HuH-7 (cell line): ENCODE measurements at regions not wholly inside any gene's neighbourhood (a gene's known extent, or its start where the extent isn't known, plus 50 kb on each side); places are given as distances from the start of the nearest gene placed in this dataset.
"Not testable (repeated sequence)": the region's sequence is repeated elsewhere in the genome, so short reads cannot be mapped to it uniquely, and the experiment has no call there.

Experiments used
- DNase-seq: peaks from one replicate; pipeline ENCODE4 v3.0.0; 2011; ENCODE audit warnings: low spot score

- DNase-seq: not testable (repeated sequence)
Observed at GRCh38 chr20:55412508-55412907, 592.8 kb downstream of the CBLN4 start.

GRCh38 chr20:55406891-55407290, 598.4 kb downstream of the CBLN4 start:
- DNase-seq: no peak

DNA sequence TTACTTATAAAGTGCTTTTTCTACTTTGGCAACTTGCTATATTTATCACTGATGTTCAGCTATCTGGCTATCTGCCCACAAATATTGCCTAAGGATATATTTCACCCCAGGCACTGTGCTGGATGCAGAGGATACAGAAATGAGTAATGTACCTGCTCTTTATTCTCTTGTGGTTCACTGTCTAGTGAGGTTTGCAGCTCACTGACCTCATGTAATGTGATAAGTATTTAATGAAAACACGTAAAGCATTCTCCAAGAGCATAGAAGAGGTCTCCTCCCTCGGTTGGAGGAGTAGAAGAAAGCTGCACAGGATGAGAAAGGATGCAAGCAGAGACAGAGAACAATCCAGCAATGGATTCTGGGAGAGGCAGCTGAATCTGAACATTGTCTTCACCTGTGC, 610.7 kb downstream of the CBLN4 start:
- DNase-seq: no peak

DNA sequence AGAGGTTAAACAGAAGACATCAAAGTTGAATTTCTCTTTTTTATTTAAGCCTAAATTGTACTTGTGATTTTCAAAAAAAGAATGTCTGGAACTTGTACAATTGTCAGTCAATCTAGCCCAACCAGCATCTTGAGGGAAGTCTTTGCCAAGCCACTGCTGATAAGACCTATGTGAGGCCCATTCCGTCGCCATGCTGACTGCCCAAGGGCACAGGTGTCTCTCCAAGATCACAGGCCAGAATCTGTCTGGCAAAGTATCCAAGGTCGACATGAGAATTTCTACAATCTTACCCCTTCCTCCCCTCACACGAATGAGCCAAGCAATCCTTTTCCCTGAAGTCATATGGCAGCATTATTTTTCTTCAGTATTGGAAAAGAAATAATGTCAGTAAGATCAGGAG, 614.5 kb downstream of the CBLN4 start:
- no peak for DNase-seq

- no peak for DNase-seq
Observed at GRCh38 chr20:55386686-55387085, 618.6 kb downstream of the CBLN4 start.

DNA sequence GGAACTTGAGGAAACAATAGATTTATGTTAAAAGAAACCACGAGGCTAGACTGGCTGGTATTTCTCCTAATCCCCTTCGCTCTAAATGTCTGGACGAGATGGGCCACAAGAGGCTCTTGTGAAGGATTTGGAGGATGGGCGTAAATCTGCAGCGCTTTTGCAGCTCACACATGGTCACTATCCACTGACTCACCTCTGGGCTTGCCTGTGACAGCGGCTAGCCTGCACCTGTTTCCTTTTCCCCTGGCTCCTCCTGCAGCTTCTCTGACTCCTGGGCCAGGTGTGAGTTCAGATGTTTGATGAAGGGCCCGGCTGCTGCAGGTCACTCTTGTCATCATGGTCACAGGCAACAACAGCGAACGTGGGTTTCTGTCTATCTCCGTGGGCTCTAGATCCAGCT, 629.4 kb downstream of the CBLN4 start:
- no peak for DNase-seq

GRCh38 chr20:55365745-55366144, 639.6 kb downstream of the CBLN4 start:
- no peak for DNase-seq

DNA sequence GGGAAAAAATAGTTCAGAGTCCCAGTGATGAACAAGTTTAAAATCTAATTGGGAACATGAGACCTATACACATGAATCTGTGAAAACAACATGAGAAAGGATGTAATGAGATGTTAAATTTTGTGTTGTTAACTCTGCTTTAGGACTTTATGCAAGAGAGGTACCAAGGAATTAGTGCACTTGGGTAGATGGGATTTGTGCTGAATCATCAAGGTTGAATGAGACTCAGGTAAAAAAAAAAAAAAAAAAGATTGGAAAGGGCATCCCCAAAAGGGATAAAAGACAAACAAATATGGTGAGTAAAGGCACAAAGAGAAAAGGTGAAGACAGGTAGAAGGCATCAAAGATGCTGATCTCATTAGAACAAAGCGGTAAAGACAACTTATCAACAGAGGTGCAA, 644.4 kb downstream of the CBLN4 start:
- DNase-seq: no peak

- DNase-seq: no peak
Observed at GRCh38 chr20:55354720-55355119, 650.6 kb downstream of the CBLN4 start.

- DNase-seq: no peak
Observed at GRCh38 chr20:55353206-55353605, 652.1 kb downstream of the CBLN4 start.

DNA sequence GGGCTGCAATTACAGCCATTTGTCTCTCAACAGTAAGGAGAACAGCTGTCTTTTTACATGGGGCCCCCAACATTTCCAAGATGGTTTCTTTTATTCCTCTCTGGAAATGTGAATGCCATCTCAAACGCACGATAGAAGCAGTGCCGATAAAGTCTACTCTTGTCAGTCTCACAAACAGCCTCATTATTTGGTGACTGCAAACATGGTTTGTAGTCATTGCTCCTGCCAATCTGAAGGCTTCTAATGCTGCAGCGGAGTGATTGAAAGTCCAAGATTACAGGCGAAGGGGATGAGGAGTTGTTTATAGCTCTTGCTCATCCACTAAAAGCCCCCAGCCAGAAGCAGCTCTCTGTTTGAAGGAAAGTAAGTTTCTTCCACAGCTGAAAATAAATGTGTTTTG, 657.1 kb downstream of the CBLN4 start:
- no peak for DNase-seq

GRCh38 chr20:55342822-55343221, 662.5 kb downstream of the CBLN4 start:
- DNase-seq: no peak

DNA sequence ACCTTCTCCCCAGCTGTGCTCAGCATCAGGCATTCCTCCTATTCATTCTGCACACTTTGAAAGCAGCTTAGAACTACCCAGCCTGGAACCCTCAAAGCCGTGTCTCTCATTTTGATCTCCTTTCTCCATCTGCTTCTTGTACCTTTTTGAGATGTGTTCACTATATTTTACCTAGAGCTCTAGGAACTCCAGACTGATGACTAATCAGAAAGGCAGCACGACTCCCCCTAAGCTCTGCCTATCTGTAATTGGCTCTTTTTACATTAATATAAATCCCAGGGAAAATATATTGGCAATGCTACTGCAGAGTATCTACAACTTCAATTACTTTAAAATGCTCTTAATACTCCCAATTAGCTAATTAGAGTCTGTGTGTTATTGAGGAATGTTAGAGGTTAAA, 671.5 kb downstream of the CBLN4 start:
- DNase-seq: no peak

GRCh38 chr20:55329108-55329507, 676.2 kb downstream of the CBLN4 start:
- no peak for DNase-seq

GRCh38 chr20:55322745-55323144, 682.6 kb downstream of the CBLN4 start:
- no peak for DNase-seq

- no peak for DNase-seq
Observed at GRCh38 chr20:55316753-55317152, 688.6 kb downstream of the CBLN4 start.

DNA sequence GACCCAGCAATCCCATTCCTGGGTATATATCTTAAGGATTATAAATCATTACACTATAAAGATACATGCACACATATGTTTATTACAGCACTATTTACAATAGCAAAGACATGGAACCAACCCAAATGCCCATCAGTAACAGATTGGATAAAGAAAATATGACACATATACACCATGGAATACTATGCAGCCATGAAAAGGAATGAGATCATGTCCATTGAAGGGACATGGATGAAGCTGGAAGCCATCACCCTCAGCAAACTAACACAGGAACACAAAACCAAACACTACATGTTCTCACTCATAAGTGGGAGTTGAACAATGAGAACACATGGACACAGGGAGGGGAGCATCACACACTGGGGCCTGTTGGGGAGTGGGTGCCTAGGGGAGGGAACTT, 694.5 kb downstream of the CBLN4 start:
- not testable (repeated sequence) for DNase-seq

- no peak for DNase-seq
Observed at GRCh38 chr20:55291261-55291660, 714.1 kb downstream of the CBLN4 start.

- DNase-seq: no peak
Observed at GRCh38 chr20:55283889-55284288, 721.4 kb downstream of the CBLN4 start.

GRCh38 chr20:55273149-55273548, 732.2 kb downstream of the CBLN4 start:
- DNase-seq: no peak

DNA sequence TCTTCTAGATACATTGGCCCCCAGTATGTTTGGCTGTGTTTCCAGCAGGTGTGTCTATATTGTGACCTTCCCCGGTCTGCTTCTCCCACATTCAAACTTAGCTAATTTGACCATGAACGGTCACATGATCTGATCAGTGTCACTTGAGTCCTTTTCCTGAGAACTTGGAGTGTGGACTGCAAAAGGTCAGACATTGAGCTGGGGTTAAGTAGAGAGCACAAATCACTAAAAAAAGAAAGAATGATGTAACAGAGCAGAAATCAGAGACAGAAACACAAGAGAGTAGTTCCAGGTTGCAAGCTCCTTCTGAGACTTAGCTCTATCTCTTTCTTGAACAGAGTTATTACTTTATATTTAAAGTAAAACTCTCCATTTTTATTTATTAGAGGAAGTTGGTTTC, 733.9 kb downstream of the CBLN4 start:
- DNase-seq: no peak

DNA sequence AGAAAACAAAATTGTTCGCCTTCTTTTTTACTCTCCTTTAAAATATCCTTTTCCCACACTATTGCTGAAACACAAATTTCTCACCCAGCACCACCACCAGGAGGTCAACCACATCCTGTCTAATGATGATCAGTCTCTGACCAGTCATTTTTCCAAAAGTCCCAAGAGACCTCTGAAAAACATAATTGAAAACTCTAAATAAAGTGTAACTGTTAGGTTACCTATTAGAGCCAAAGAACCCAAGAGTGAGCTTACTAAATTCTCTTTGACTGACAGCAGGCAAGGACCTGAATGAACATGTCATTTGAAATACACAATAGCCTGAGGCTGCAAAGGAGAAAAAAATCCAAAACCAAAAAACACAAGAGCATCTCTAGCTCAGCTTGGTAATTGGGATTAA, 735.4 kb downstream of the CBLN4 start:
- DNase-seq: no peak

GRCh38 chr20:55266361-55266760, 739.0 kb downstream of the CBLN4 start:
- DNase-seq: no peak

- no peak for DNase-seq
Observed at GRCh38 chr20:55264703-55265239, 740.5 kb downstream of the CBLN4 start.

DNA sequence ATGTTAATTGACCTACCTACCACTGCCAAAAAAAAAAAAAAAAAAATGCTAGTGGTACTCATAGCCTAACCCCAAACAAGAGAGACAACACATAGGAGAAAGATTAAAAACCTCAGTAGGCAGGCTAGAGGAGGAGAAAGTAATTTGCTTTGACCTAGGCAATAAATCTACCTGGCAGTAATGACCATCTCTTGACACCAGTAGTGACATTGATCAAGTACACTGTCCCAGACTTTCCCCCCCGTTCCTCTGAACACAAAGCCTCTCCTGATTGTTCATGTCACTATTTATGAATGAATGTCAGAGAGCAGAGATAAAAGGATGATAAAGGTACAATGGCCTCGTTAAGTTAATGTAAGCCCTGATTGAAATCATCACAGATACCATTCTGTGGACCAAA, 746.8 kb downstream of the CBLN4 start:
- no peak for DNase-seq
